Thyroid gland (tissue), 4 donors: ENCODE measurements at regions not wholly inside any gene's neighbourhood (a gene's known extent, or its start where the extent isn't known, plus 50 kb on each side); places are given as distances from the start of the nearest gene placed in this dataset.

Experiments used
- CTCF ChIP-seq, 6 experiments: fragments of 200-600 bp in 3 of 6; fragments of 450-650 bp in 3 of 6; sonication (generic) in 3 of 6; IDR thresholded peaks; one replicate each; pipeline ENCODE4 v1.5.1; 2016 to 2019; ENCODE audit warnings: antibody characterized with exemption in 6 of 6, mild to moderate bottlenecking in 2 of 6, inconsistent platforms in 1 of 6, moderate library complexity in 1 of 6
- POLR2A ChIP-seq, 2 donors: fragments of 450-650 bp; IDR thresholded peaks; one replicate each; pipeline ENCODE4 v1.6.1; 2017; ENCODE audit warnings: antibody characterized with exemption in 2 of 2, mild to moderate bottlenecking in 2 of 2, moderate library complexity in 1 of 2

GRCh38 chr6:74366634-74367033, 670.6 kb downstream of the CD109 start:
- no peak for TF ChIP-seq CTCF (IDR thresholded peaks at IDR 0.05)
- TF ChIP-seq POLR2A (IDR thresholded peaks at IDR 0.05): no peak
